SK-N-SH (cell line): ENCODE measurements at regions not wholly inside any gene's neighbourhood (a gene's known extent, or its start where the extent isn't known, plus 50 kb on each side); places are given as distances from the start of the nearest gene placed in this dataset.

Experiments used
- CTCF ChIA-PET: fragments of 300-600, 350-600 bp; formaldehyde crosslinking; extraction: SDS; loops from one replicate; lab custom pipeline; 2021; lab: Yijun Ruan, JAX
- POLR2A ChIA-PET: fragments of 350-600 bp; sonication (Branson Sonifier 250); formaldehyde crosslinking; extraction: SDS; loops from one replicate; lab custom pipeline; 2020; ENCODE audit warnings: antibody characterized with exemption, inconsistent platforms; lab: Yijun Ruan, JAX
- DNase-seq: peaks from one replicate; pipeline ENCODE4 v3.0.0; 2012
- H2AFZ ChIP-seq: fragments of 200-600 bp; sonication (generic); 2 replicates; pipeline ENCODE4 v1.8.1; 2016; ENCODE audit warnings: antibody characterized with exemption, mild to moderate bottlenecking, low read depth
- H3F3A ChIP-seq: fragments of 200-600 bp; sonication (generic); replicated peaks from 2 replicates; pipeline ENCODE3; 2016; ENCODE audit warnings: antibody characterized with exemption, mild to moderate bottlenecking; ENCODE audit not compliant: insufficient read depth
- H3K27ac ChIP-seq, 2 experiments: fragments of 200-500 bp in 1 of 2; fragments of 200-600 bp in 1 of 2; sonication (Bioruptor generic) in 1 of 2; sonication (generic), shearing (Covaris generic) in 1 of 2; 2 replicates each; pipeline versions ENCODE4 v1.5.1 to v1.6.1; 2014 to 2016; ENCODE audit warnings: low read depth in 2 of 2, inconsistent platforms in 1 of 2, low read length in 1 of 2, mild to moderate bottlenecking in 1 of 2, mixed read lengths in 1 of 2
- H3K27me3 ChIP-seq: fragments of 200-600 bp; sonication (generic), shearing (Covaris generic); 2 replicates; pipeline ENCODE4 v1.6.1; 2016; ENCODE audit warnings: mixed run types; ENCODE audit not compliant: insufficient read depth
- H3K36me3 ChIP-seq, 2 experiments: fragments of 200-500 bp in 1 of 2; fragments of 200-600 bp in 1 of 2; sonication (Bioruptor generic) in 1 of 2; sonication (generic) in 1 of 2; replicated peaks in 1 of 2; 2 replicates each; pipeline versions ENCODE3 to v1.5.1; 2014 to 2016; ENCODE audit warnings: low read length in 1 of 2, mild to moderate bottlenecking in 1 of 2; ENCODE audit not compliant: insufficient read depth in 2 of 2, control insufficient read depth in 1 of 2
- H3K4me1 ChIP-seq, 2 experiments: fragments of 200-500 bp in 1 of 2; fragments of 200-600 bp in 1 of 2; sonication (Bioruptor generic) in 1 of 2; sonication (generic), shearing (Covaris generic) in 1 of 2; 2 replicates each; pipeline versions ENCODE4 v1.5.1 to v1.6.1; 2014 to 2016; ENCODE audit warnings: low read depth in 1 of 2, low read length in 1 of 2, mixed run types in 1 of 2; ENCODE audit not compliant: insufficient read depth in 2 of 2, control insufficient read depth in 1 of 2
- H3K4me2 ChIP-seq: fragments of 200-600 bp; sonication (generic), shearing (Covaris generic); 2 replicates; pipeline ENCODE4 v1.6.1; 2017; ENCODE audit warnings: mixed run types
- H3K4me3 ChIP-seq, 2 experiments: fragments of 200-500 bp in 1 of 2; fragments of 200-600 bp in 1 of 2; sonication (Bioruptor generic) in 1 of 2; sonication (generic), shearing (Covaris generic) in 1 of 2; 2 replicates each; pipeline versions ENCODE4 v1.5.1 to v1.8.1; 2014 to 2016; ENCODE audit warnings: low read depth in 2 of 2, inconsistent platforms in 1 of 2, low read length in 1 of 2, mild to moderate bottlenecking in 1 of 2, mixed read lengths in 1 of 2, moderate library complexity in 1 of 2
- H3K79me2 ChIP-seq: fragments of 200-600 bp; sonication (generic); 2 replicates; pipeline ENCODE4 v1.8.1; 2017; ENCODE audit warnings: mild to moderate bottlenecking; ENCODE audit not compliant: insufficient read depth
- H3K9ac ChIP-seq: fragments of 200-600 bp; sonication (generic); 2 replicates; pipeline ENCODE4 v1.6.1; 2017; ENCODE audit warnings: mixed run types
- H3K9me2 ChIP-seq: fragments of 200-600 bp; sonication (generic); 2 replicates; pipeline ENCODE4 v1.6.1; 2017; ENCODE audit warnings: mixed run types
- H3K9me3 ChIP-seq: fragments of 200-600 bp; sonication (generic); 2 replicates; pipeline ENCODE4 v1.6.1; 2017; ENCODE audit warnings: mixed run types, mild to moderate bottlenecking, moderate library complexity
- H4K20me1 ChIP-seq: fragments of 200-600 bp; sonication (generic); 2 replicates; pipeline ENCODE4 v1.6.1; 2017; ENCODE audit warnings: mild to moderate bottlenecking, mixed run types; ENCODE audit not compliant: insufficient read depth
- CHD2 ChIP-seq: fragments of 150-350 bp; IDR thresholded peaks from 2 replicates; pipeline ENCODE4 v1.6.1; 2018; ENCODE audit warnings: low read length; ENCODE audit not compliant: partially characterized antibody
- ELF1 ChIP-seq: IDR thresholded peaks from 2 replicates; pipeline ENCODE4 v1.4.0; 2012
- EZH2phosphoT487 ChIP-seq: fragments of 200-600 bp; sonication (generic); IDR thresholded peaks from 2 replicates; pipeline ENCODE4 v1.6.1; 2017; ENCODE audit warnings: low read depth, mixed run types, mild to moderate bottlenecking, antibody characterized with exemption, moderate library complexity, borderline replicate concordance
- FOSL2 ChIP-seq: IDR thresholded peaks from 2 replicates; pipeline ENCODE4 v1.4.0; 2012; ENCODE audit warnings: low read depth, mild to moderate bottlenecking, moderate library complexity, borderline replicate concordance
- FOXJ3 ChIP-seq: sonication (generic); formaldehyde crosslinking; IDR thresholded peaks from 2 replicates; pipeline ENCODE4 v1.5.1; 2020; ENCODE audit warnings: mild to moderate bottlenecking, missing genetic modification reagents
- GABPA ChIP-seq: IDR thresholded peaks from 2 replicates; pipeline ENCODE4 v1.4.0; 2012; ENCODE audit warnings: low read depth, mild to moderate bottlenecking
- JUND ChIP-seq: IDR thresholded peaks from 2 replicates; pipeline ENCODE4 v1.4.0; 2012
- MEF2A ChIP-seq: IDR thresholded peaks from 2 replicates; pipeline ENCODE4 v1.4.0; 2012; ENCODE audit warnings: low read depth, borderline replicate concordance
- NFIC ChIP-seq: IDR thresholded peaks from 2 replicates; pipeline ENCODE4 v1.4.0; 2012; ENCODE audit warnings: borderline replicate concordance
- RAD21 ChIP-seq: IDR thresholded peaks from 2 replicates; pipeline ENCODE4 v1.6.1; 2012; ENCODE audit warnings: mild to moderate bottlenecking, low read length
- RCOR1 ChIP-seq: fragments of 150-350 bp; IDR thresholded peaks from 2 replicates; pipeline ENCODE4 v1.6.1; 2017; ENCODE audit warnings: antibody characterized with exemption, low read length
- RXRA ChIP-seq: IDR thresholded peaks from 2 replicates; pipeline ENCODE4 v1.4.0; 2012; ENCODE audit warnings: low read depth, mild to moderate bottlenecking, borderline replicate concordance
- SMC3 ChIP-seq: IDR thresholded peaks from 2 replicates; pipeline ENCODE4 v1.6.1; 2012; ENCODE audit warnings: low read depth, low read length, improper control_type of control experiment
- TAF1 ChIP-seq: IDR thresholded peaks from 2 replicates; pipeline ENCODE4 v1.6.1; 2012; ENCODE audit warnings: low read depth, mild to moderate bottlenecking, low read length, moderate library complexity, borderline replicate concordance
- TCF12 ChIP-seq: IDR thresholded peaks from 2 replicates; pipeline ENCODE4 v1.4.0; 2012
- WGBS: methylation state at CpG from one replicate; pipeline ENCODE4 v1.1.6; 2017; ENCODE audit warnings: low lambda C conversion rate; 5-methylcytosine and 5-hydroxymethylcytosine counted together
- TF ChIP-seq, protein P1 (sequence below): IDR thresholded peaks from 2 replicates; pipeline ENCODE4; 2012
- TF ChIP-seq, protein P2 (sequence below): IDR thresholded peaks from 2 replicates; pipeline ENCODE4 v1.6.1; 2012; ENCODE audit warnings: mild to moderate bottlenecking, low read depth, low read length, moderate library complexity
- TF ChIP-seq, protein P3 (sequence below): fragments of 200-600 bp; sonication (generic); IDR thresholded peaks from 2 replicates; pipeline ENCODE4 v1.6.1; 2017; ENCODE audit warnings: antibody characterized with exemption, mild to moderate bottlenecking, moderate library complexity
- TF ChIP-seq, protein P4 (sequence below): IDR thresholded peaks from 2 replicates; pipeline ENCODE4 v1.4.0; 2012; ENCODE audit warnings: low read depth, borderline replicate concordance
- TF ChIP-seq, protein P5 (sequence below): IDR thresholded peaks from 2 replicates; pipeline ENCODE4 v1.4.0; 2012; ENCODE audit warnings: low read depth, borderline replicate concordance

DNA sequence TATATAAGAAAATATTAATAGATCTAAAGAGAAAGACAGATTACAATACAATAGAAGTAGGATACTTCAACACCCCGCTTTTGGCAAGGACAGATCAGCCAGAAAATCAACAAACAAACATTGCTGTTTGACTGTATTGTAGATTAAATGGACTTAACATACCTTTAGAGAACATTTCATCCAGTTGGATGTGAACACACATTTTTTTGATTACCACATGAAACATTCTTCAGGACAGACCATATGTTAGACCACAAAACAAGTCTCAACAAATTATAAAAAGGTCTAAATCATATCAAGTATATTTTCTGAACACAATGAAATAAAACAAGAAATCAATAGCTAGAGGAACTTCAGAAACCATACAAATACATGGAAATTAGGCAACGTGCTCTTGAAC is 148.2 kb downstream of the TRMT11 start:
- 57% methylated on average over 2 of the region's 2 CpGs for WGBS
- Histone ChIP-seq H3K4me2 (no peak overlapping the region), H3K27ac (no peak overlapping the region), H2AFZ (no peak overlapping the region), H3K27me3 (no peaks in the 10 kb centered on the region), H3F3A (no peaks in the 10 kb centered on the region), H3K79me2 (no peaks in the 10 kb centered on the region), H3K9ac (no peak overlapping the region), H3K9me2 (no peaks in the 10 kb centered on the region), H3K36me3 (no peaks in the 10 kb centered on the region), H3K4me3 (no peak overlapping the region), H3K9me3 (no peaks in the 10 kb centered on the region), H4K20me1 (no peaks in the 10 kb centered on the region), H3K4me1 (no peaks in the 10 kb centered on the region)
- TF ChIP-seq NFIC (no peak), RXRA (no peak), TAF1 (no peak), CHD2 (no peak), RCOR1 (no peak), ELF1 (no peak), FOXJ3 (CRISPR knock-in tag) (no peak), GABPA (no peak)
- TF ChIP-seq, protein P1, sequence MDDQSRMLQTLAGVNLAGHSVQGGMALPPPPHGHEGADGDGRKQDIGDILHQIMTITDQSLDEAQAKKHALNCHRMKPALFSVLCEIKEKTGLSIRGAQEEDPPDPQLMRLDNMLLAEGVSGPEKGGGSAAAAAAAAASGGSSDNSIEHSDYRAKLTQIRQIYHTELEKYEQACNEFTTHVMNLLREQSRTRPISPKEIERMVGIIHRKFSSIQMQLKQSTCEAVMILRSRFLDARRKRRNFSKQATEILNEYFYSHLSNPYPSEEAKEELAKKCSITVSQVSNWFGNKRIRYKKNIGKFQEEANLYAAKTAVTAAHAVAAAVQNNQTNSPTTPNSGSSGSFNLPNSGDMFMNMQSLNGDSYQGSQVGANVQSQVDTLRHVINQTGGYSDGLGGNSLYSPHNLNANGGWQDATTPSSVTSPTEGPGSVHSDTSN = no peak
- CTCF ChIA-PET = no interaction called here
- DNase-seq = no peak
- POLR2A ChIA-PET = no interaction called here

DNA sequence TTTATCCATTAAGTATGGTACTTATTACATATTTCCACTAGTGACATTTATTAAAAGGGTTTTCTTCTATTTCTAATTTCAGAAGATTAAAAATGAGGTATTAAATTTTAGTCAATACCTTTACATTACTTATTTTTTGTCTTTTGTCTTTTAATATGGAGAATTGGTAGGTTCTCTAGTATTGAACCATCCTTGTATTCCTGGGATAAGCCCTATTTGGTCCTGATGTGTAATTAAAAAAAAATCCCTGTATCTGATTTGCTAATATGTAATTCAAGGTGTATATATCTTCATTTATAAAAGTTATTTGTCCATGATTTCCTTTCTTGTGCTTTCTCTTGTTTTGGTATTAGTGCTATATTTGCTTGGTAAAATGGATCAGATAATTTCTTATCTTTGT is 153.7 kb downstream of the TRMT11 start:
- no peaks in the 10 kb centered on the region for H3K27me3 ChIP-seq
- H3K9me3 ChIP-seq = peaks cover 4% of the 10 kb centered on the region; the same call in 1 of the 2 replicates
- ChIA-PET POLR2A (no interaction called here), CTCF (no interaction called here)
- no peaks in the 10 kb centered on the region for H3K4me1 ChIP-seq
- H3K9ac ChIP-seq = no peak overlapping the region
- H3K9me2 ChIP-seq = no peaks in the 10 kb centered on the region
- peaks cover 0 to 2% of the 10 kb centered on the region in 2 experiments for H3K36me3 ChIP-seq
- no peak overlapping the region for H2AFZ ChIP-seq
- no peak overlapping the region for H3K4me2 ChIP-seq
- H3K4me3 ChIP-seq = no peak overlapping the region
- no peaks in the 10 kb centered on the region for H3F3A ChIP-seq
- DNase-seq = no peak
- no peaks in the 10 kb centered on the region for H4K20me1 ChIP-seq
- H3K27ac ChIP-seq = no peak overlapping the region
- no peaks in the 10 kb centered on the region for H3K79me2 ChIP-seq
- TF ChIP-seq NFIC (no peak), RAD21 (no peak), CHD2 (no peak), EZH2phosphoT487 (no peak), RXRA (no peak), JUND (no peak), TCF12 (no peak), FOSL2 (no peak), SMC3 (no peak), FOXJ3 (CRISPR knock-in tag) (no peak), MEF2A (no peak)
- TF ChIP-seq, protein P2, sequence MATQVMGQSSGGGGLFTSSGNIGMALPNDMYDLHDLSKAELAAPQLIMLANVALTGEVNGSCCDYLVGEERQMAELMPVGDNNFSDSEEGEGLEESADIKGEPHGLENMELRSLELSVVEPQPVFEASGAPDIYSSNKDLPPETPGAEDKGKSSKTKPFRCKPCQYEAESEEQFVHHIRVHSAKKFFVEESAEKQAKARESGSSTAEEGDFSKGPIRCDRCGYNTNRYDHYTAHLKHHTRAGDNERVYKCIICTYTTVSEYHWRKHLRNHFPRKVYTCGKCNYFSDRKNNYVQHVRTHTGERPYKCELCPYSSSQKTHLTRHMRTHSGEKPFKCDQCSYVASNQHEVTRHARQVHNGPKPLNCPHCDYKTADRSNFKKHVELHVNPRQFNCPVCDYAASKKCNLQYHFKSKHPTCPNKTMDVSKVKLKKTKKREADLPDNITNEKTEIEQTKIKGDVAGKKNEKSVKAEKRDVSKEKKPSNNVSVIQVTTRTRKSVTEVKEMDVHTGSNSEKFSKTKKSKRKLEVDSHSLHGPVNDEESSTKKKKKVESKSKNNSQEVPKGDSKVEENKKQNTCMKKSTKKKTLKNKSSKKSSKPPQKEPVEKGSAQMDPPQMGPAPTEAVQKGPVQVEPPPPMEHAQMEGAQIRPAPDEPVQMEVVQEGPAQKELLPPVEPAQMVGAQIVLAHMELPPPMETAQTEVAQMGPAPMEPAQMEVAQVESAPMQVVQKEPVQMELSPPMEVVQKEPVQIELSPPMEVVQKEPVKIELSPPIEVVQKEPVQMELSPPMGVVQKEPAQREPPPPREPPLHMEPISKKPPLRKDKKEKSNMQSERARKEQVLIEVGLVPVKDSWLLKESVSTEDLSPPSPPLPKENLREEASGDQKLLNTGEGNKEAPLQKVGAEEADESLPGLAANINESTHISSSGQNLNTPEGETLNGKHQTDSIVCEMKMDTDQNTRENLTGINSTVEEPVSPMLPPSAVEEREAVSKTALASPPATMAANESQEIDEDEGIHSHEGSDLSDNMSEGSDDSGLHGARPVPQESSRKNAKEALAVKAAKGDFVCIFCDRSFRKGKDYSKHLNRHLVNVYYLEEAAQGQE = no peak
- TF ChIP-seq, protein P3, sequence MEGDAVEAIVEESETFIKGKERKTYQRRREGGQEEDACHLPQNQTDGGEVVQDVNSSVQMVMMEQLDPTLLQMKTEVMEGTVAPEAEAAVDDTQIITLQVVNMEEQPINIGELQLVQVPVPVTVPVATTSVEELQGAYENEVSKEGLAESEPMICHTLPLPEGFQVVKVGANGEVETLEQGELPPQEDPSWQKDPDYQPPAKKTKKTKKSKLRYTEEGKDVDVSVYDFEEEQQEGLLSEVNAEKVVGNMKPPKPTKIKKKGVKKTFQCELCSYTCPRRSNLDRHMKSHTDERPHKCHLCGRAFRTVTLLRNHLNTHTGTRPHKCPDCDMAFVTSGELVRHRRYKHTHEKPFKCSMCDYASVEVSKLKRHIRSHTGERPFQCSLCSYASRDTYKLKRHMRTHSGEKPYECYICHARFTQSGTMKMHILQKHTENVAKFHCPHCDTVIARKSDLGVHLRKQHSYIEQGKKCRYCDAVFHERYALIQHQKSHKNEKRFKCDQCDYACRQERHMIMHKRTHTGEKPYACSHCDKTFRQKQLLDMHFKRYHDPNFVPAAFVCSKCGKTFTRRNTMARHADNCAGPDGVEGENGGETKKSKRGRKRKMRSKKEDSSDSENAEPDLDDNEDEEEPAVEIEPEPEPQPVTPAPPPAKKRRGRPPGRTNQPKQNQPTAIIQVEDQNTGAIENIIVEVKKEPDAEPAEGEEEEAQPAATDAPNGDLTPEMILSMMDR = no peak
- TF ChIP-seq, protein P4, sequence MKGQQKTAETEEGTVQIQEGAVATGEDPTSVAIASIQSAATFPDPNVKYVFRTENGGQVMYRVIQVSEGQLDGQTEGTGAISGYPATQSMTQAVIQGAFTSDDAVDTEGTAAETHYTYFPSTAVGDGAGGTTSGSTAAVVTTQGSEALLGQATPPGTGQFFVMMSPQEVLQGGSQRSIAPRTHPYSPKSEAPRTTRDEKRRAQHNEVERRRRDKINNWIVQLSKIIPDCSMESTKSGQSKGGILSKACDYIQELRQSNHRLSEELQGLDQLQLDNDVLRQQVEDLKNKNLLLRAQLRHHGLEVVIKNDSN = no peak
- TF ChIP-seq, protein P5, sequence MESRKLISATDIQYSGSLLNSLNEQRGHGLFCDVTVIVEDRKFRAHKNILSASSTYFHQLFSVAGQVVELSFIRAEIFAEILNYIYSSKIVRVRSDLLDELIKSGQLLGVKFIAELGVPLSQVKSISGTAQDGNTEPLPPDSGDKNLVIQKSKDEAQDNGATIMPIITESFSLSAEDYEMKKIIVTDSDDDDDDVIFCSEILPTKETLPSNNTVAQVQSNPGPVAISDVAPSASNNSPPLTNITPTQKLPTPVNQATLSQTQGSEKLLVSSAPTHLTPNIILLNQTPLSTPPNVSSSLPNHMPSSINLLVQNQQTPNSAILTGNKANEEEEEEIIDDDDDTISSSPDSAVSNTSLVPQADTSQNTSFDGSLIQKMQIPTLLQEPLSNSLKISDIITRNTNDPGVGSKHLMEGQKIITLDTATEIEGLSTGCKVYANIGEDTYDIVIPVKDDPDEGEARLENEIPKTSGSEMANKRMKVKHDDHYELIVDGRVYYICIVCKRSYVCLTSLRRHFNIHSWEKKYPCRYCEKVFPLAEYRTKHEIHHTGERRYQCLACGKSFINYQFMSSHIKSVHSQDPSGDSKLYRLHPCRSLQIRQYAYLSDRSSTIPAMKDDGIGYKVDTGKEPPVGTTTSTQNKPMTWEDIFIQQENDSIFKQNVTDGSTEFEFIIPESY = no peak
